Stimulated activated naive CD8-positive, alpha-beta T cell treated with anti-CD3 and anti-CD28 coated beads, Interleukin-15, Interleukin-2, amounts not matched to agents 100 U/mL and 50 U/mL, for 24 hours (primary cell): ENCODE measurements at regions not wholly inside any gene's neighbourhood (a gene's known extent, or its start where the extent isn't known, plus 50 kb on each side); places are given as distances from the start of the nearest gene placed in this dataset.
"Not testable (repeated sequence)": the region's sequence is repeated elsewhere in the genome, so short reads cannot be mapped to it uniquely, and the experiment has no call there.

Experiments used
- ATAC-seq: fragments of 150-1000 bp; cut with Tn5 transposase; one replicate; pipeline ENCODE4 v1.10.0; 2021
- DNase-seq: peaks from one replicate; pipeline ENCODE4 v3.0.0; 2021

- ATAC-seq (no peak), DNase-seq (no peak)
Observed at GRCh38 chr16:64109241-64109640, 1012.6 kb downstream of the CDH11 start.

- DNase-seq: no peak
Observed at GRCh38 chr16:64102654-64103053, 1019.2 kb downstream of the CDH11 start.

GRCh38 chr16:64098451-64098850 is 1023.4 kb downstream of the CDH11 start:
- ATAC-seq (no peak), DNase-seq (no peak)

More at GRCh38 chr16:64102654-64103053, 1019.2 kb downstream of the CDH11 start:
- ATAC-seq: no peak

GRCh38 chr16:64096689-64097088 is 1025.2 kb downstream of the CDH11 start:
- ATAC-seq (no peak), DNase-seq (no peak)

- no peak for ATAC-seq
Observed at GRCh38 chr16:64094992-64095634, 1026.8 kb downstream of the CDH11 start.

GRCh38 chr16:64094181-64094965 is 1027.5 kb downstream of the CDH11 start:
- ATAC-seq (no peak), DNase-seq (no peak)

More at GRCh38 chr16:64094992-64095634, 1026.8 kb downstream of the CDH11 start:
- DNase-seq: no peak

GRCh38 chr16:64092271-64092670 is 1029.6 kb downstream of the CDH11 start:
- ATAC-seq: no peak

GRCh38 chr16:64090327-64090726 is 1031.5 kb downstream of the CDH11 start:
- DNase-seq (no peak), ATAC-seq (no peak)

More at GRCh38 chr16:64092271-64092670, 1029.6 kb downstream of the CDH11 start:
- no peak for DNase-seq

- DNase-seq (no peak), ATAC-seq (no peak)
Observed at GRCh38 chr16:64089697-64090096, 1032.2 kb downstream of the CDH11 start.

- DNase-seq (no peak), ATAC-seq (no peak)
Observed at GRCh38 chr16:64088838-64089237, 1033.0 kb downstream of the CDH11 start.

GRCh38 chr16:64085296-64085695 is 1036.6 kb downstream of the CDH11 start:
- no peak for ATAC-seq

GRCh38 chr16:64084706-64085105 is 1037.2 kb downstream of the CDH11 start:
- DNase-seq (no peak), ATAC-seq (no peak)

More at GRCh38 chr16:64085296-64085695, 1036.6 kb downstream of the CDH11 start:
- no peak for DNase-seq

GRCh38 chr16:64083428-64084129 is 1038.3 kb downstream of the CDH11 start:
- DNase-seq: no peak
- ATAC-seq: no peak

GRCh38 chr16:64077242-64077641 is 1044.6 kb downstream of the CDH11 start:
- DNase-seq: no peak
- ATAC-seq: no peak

GRCh38 chr16:64074706-64075105 is 1047.2 kb downstream of the CDH11 start:
- no peak for ATAC-seq
- DNase-seq: no peak

- DNase-seq, ATAC-seq: not testable (repeated sequence)
Observed at GRCh38 chr16:64072131-64072730, 1049.6 kb downstream of the CDH11 start.

GRCh38 chr16:64065523-64065922 is 1056.3 kb downstream of the CDH11 start:
- no peak for ATAC-seq
- DNase-seq: no peak

- no peak for DNase-seq
- no peak for ATAC-seq
Observed at GRCh38 chr16:64061621-64062020, 1060.2 kb downstream of the CDH11 start.

- no peak for DNase-seq
- no peak for ATAC-seq
Observed at GRCh38 chr16:64060631-64061030, 1061.2 kb downstream of the CDH11 start.

- DNase-seq: no peak
Observed at GRCh38 chr16:64058685-64059084, 1063.2 kb downstream of the CDH11 start.

GRCh38 chr16:64051824-64052223 is 1070.0 kb downstream of the CDH11 start:
- ATAC-seq (no peak), DNase-seq (no peak)

More at GRCh38 chr16:64058685-64059084, 1063.2 kb downstream of the CDH11 start:
- no peak for ATAC-seq

- ATAC-seq (no peak), DNase-seq (no peak)
Observed at GRCh38 chr16:64047878-64048277, 1074.0 kb downstream of the CDH11 start.
